Femur (tissue), 1 donor: ENCODE measurements at regions not wholly inside any gene's neighbourhood (a gene's known extent, or its start where the extent isn't known, plus 50 kb on each side); places are given as distances from the start of the nearest gene placed in this dataset.

ENCODE experiments used
- DNase-seq: peaks from one replicate; pipeline ENCODE4 v3.0.0-alpha.2; 2017

DNA sequence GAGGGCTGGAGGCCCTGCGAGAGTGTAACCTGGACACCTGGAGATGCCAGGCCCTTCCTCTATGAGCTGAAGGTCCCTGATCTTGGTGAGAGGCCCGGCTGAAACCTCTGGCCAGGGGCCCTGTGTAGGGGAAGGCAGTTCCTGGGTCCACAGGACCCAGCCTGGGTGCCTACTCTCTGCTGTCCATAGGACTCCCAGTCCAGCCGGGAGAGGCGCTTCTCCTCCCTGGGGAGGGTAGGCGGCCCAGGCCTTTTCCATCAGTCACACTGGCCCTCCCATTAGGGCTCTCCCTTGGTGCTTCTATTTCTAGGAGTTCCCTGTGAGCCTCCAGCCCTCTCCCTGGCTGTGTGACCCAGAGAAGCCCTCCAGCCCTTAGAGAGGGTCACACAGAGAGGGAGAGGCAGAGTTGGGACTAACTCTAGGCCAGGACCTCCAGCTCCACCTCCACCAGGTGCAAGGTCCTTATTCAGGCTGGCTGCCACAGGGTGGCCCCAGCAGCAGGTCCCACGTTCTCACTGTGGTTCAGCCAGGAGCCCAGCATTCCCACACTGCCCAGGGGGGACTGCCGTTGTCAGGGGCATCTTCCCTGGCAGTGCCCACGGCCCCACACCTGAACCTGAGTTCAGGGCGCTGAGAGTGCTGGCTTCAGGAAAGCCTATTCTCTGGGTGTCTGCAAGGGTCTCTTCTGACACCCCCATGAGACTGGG is 146.8 kb downstream of the SMAD6 start:
- no peak for DNase-seq

DNA sequence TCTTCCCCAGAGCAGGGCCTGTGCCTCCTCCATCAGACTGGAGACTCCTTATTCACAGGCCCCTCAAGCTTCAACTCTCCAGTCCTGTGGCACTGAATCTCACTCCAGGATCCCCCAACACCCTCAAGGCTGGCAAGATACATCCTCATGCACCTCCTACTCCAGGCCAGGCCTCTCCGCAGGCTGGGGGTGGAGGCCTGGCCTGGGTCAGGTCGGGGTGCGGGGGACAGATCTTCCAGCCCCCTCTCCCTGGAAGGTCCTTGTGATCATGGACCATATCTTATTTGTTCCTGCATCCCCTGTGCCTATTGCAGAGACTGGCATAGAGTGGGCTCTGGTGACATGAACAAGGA is 147.3 kb downstream of the SMAD6 start:
- DNase-seq, result no peak

DNA sequence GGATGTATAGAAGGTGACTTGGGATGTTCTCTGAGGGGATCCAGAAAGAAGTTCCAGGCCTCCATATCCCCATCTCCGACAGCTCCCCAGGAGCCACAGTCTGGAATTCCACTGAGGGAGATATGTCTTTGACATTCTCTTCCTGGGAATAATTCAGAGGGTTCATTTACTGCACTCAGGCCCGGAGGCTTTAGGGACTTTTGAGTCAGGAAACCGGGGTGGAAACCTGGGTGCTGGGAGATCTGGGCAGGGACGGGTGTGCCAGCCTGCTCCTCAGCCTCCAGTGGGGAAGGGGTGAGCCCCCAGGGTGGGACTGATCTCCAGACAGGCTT is 147.7 kb downstream of the SMAD6 start:
- DNase-seq, result no peak

DNA sequence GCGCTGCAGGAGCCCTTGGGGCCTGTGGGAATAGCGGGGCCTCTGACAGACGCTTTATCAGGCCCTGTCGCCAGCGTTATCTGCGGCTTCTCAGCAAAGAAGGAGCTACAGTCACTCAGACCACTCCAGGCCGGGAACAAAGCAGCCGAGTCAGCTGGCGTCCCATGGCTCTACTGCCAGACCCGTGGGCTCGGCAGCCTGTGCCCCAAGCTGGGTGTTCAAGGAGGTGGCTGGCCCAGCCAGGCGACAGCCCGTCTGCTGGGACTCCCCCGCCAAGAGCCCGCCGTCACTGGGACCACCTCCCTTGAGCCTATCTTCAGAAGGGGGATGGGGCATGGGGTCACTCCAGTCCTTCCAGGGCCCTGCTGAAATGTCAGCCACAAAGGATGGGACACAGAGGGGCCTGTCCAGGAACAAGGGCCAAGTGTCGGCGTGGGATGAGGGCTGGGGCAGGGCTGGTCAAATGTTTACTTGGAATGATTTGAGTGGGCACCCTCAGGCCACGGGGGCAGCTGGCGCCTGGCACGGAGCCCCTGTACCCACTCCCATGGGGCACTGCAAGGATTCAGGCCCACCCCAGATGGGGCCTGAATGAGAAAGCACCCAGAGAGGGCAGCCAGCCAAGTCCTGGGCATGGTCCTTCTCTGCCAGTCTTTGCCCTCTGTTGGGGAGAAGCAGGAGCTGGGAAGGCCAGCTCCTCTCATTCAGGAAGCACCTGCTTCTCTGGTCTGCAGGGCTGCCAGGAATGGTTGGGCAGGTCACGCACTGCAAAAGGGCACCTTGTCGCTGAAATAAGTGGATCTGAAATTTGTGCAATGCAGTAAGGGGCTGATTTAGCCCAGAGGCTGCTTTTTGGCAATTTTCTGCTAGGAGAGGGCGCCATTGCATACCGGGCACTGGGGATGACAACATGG is 148.3 kb downstream of the SMAD6 start:
- DNase-seq, result peak; percentile 49

DNA sequence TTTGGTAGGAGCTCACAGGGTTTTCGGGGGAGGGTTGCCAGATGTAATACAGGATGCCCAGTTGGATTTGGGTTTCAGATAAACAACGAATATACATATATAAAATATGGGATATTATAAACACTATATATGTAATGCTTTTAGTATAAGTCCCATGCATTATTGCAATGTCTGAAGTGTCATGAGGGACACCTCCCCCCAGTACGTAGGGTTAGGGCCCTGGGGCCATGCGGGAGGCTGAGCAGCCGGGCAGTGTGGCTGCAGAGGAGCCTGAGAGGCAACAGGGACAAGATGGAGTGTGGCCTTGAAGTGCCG is 148.9 kb downstream of the SMAD6 start:
- DNase-seq, result no peak

DNA sequence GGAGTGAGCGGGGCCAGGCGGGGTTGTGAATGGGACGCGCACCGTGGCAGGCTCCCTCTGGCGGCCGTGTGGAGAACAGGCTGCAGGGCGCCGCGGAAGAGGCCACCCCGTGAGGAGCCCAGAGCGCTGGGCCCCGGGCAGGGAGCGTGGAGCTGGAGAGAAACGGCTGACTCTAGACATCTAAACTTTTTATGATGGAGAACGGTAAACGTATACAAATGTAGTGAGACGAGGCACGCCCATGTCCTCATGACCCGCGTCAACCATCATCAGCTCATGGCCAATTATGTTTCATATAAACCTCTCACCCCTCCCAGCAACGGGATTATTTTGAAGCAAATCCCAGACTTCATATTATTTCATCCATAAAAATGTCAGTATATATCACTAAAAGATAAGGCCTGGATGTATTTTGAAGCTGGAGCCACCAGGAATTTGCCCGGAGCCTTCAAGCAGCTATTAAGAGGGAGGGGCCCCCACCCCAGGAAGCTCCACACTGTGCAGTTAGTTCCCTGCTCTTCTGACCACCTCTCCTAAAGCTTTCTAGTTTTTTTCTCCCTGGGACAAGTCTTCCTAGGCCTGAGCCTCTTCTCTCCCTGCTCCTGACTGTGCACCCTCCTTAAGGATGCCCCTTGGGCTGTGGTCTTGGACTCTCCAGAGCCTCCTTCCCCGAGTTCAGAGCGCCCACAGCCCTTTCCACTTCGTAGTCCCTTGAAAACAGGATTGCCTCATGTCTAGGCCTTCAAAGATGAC is 149.5 kb downstream of the SMAD6 start:
- peak; percentile 91 for DNase-seq

DNA sequence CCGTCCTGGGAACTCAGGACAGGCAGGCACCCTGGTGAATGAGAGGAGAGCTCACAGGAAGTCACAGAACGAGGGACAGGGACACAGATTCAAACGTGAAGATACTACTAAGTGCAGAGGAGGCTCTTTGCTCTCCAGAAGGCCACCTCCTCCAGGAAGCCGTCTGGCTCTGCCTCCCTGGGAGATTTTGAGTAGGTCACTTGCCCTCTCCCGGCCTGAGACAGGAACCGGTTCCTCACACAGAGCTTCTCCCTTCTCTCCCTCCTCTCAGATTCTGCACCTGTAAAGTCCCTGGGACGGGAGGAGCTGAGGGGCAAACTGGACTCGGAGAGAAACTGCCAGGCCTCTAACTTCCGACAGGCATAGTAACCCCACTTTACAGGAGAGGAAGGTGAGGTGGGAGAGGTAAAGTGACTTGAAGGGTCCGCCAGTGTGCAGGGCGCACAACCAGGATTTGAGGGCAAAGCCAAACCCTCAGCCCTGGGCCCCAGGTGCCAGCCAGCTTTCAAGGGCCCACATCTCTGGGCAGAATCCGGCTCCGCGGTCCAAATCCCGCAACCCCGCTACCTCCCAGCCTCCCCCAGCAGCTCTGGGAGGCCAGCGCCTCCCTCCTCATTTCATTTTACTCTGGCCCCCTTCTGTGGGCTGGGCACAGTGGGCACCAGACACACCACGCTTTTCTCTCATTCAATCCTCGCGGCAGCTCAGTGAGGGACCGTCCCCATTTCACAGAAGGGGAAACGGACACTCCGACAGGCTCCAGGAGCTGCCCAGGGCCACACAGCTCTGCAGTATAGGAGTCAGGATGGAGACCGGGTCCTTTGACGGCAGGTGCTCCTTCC is 150.2 kb downstream of the SMAD6 start:
- DNase-seq, result no peak

DNA sequence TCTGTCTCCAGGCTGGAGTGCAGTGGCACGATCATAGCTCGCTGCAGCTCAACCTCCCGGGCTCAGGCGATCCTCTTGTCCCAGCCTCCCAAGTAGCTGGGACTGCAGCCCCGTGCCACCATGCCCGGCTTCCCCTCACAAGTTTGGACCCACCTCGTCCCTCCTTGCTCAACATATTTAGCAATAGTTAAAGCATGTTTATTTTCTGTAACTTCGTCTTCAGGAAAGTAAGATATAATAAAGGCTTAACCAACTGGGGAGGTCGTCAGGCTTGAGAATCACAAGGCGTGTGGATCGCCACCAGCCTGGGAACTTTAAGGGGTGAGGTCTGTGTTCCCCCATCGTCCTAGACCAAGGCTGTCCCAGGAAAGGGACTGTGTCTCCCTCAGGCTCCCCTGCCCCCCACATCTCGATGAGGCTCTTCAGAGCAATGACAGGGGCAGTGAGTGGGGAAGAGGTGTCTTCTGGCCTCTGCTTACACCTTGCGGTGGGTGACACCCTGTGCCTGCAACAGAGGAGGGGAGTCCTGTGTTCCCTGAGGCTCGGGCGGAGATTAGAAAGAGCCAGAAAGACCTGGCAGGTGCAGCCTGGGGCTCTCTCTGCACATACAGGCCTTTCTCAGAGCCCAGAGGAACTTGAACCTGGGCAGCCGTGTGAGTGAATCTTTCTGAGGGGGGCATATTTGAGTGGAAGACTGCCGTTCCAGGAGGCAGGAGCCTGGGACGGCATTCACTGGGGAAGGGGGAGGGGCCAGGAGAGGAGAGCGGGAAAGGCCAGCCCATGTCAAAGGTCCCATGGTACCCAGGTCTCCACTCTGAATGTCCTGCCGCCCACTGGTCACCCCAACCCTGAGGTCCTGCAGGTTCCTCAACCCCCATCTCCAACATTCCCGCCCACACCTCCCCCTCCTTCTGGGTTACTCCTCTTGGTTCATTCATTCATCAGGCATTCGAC is 152.3 kb downstream of the SMAD6 start:
- DNase-seq, result peak; percentile 26

DNA sequence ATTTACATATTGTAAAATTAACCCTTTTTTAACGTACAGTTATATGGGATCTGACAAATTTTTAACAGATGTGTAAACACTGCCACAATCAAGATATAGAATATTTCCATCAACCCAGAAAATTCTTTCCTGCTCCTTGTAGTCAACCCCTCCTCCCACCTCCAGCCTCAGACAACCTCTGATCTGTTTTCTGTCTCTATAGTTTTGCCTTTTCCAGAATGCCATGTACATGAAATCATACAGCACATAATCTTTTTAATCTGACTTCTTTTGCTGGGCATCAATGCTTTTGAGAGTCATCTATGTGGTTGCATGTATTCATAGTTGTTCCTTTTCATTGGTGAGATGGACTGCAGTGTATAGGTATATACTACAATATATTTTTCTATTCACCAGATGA is 153.0 kb downstream of the SMAD6 start:
- peak; percentile 3 for DNase-seq

DNA sequence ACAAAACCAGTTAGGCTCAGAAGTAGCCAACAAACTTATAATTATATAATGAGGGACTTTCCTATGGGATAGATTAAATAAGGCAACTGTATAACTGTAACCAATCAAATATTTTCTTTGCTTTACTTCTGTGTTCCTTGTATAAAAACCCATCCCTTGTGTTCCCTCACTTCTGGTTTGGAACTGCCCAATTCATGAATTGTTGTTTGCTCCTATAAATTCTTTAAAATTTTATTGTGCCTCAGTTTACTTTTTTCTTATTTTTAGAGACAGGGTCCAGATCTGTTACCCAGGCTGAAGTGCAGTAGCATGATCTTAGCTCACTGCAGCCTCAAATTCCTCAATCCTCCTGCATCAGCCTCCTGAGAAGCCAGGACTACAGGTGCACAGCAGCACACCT is 155.7 kb downstream of the SMAD6 start:
- DNase-seq, result peak; percentile 3

DNA sequence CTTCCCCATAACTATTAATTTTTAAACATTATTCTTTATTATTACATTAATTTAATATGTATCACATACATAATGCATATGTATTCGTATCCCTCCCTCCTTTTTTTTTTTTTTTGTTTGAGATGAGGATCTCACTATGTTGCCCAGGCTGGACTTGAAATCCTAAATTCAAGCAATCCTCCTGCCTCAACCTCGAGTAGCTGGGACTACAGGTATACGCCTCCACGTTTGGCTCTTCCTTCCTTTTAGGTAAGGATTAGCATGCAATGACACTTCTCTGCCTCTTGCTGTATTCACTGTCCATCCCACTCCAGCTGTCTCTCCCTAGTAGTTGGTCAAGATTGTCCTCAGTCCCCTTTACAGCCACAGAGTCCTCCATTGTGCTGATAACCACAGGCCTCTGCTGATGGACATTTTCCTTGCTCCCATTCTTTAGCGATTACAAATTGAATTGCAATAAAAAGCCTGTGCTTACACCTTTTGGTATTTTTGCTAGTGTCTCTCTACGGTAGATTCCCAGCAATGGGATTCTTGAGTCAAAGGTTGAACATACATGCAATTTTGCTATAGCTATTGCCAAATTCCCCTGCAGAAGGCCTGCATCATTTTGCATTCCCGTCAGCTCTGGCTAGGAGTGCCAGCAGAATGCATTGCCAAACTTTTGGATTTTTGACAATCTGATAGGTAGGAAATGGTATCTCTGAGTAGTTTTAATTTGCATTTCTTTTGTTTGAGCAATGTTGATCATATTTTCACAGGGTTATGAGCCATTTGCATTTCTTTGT is 156.6 kb downstream of the SMAD6 start:
- peak; percentile 3 for DNase-seq

DNA sequence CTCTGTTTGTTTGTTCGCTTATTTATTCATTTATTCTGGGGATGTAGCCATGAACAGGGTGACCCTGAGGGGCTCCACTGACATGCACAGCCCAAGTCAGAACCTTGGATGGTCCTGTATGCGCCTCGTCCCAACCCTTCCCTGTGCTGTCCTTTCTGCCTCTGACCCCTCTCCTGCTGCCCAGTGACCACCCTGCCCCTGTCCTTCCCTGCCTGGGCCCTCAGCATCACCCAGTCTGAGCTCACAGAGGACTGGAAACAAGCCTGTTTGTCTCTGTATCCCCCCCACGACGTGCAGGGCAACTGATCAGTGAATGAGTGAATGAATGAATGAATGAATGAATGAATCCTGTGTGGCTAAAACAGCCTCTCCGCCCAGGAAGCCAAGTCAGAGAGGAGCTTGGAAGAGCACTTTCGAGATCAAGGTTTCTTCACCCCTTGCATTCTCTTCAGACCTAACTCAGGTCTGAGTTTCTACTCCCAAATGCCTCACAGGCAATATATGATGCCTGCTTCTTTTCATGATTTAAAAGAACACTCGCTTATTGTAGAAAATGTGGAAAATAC is 157.7 kb downstream of the SMAD6 start:
- DNase-seq, result peak; percentile 11

DNA sequence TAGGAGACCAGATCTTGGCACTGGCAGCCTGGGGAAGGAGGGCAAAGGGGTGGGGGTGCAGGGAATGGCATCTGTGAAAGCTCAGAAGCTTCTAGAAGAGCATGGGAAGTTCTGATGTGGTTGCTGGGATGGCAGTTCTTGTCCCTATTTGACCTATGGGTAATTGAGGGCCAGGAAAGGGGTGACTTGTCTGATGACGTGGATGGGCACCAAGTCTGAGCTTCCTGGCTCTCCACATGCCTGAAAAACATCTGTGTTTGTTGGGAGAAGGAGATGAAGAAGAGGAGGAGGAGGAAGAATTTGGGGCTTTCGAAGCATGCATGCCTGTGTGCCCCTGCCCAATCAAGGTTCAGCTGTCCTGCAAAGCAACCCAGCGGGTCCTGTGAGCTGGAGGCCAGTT is 158.8 kb downstream of the SMAD6 start:
- peak; percentile 9 for DNase-seq

DNA sequence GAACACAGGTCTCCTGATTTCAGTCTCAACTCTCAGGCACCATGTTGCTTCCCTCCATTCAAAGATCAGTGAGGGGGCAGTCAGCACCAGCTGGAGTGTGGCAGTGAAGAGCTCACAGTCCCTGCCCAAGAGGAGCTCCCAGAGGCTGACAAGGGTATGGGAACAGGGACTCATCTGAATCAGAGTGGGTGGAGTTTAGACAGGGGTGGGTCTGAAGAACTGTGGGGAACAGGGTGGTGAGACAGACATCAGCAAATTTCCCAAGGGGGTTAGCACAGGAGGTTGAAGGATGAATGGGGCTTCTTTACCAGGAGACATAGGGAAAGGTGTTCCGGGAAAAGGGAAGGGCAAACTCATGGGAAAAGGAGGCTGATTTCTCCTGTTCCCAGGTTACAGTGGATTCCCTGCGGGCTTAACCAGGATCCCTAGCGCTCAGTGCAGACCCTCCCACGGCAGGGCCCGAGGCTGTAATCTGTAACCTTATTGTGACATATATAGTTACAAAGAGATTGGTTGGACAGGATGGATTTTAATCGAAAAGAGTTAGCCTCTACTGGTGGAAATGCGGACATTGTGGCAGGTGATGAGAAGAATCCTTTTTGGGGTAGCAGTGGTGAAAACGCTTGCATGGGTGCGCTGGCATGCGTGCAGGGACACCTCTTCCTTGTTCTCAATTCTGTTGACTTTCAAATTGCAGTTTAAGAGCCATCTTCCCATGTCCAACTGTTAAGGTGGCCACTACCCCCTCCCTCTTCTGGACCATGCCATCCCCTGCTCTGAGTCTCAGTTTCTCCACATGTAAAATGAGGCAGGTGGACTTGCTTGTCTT is 160.3 kb downstream of the SMAD6 start:
- no peak for DNase-seq

DNA sequence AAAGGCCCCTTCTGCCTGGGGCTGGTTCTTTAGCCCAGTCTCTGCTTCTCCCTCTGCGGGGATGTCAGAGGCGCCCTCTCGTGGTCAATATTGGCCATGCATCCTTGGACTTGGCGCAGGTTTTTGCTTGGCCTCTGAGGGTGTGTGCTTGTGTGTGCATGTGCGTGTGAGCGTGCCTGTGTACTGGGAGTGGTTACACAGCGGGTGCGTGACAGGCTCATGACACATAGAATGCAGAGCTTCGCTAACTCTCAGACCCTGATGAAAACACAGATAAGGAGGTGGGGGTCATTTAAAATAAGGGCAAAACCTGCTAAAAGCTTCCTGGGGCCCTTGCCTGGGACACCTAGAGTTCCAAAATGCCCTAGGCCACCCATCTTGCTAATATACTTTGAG is 160.9 kb downstream of the SMAD6 start:
- DNase-seq, result peak; percentile 90

DNA sequence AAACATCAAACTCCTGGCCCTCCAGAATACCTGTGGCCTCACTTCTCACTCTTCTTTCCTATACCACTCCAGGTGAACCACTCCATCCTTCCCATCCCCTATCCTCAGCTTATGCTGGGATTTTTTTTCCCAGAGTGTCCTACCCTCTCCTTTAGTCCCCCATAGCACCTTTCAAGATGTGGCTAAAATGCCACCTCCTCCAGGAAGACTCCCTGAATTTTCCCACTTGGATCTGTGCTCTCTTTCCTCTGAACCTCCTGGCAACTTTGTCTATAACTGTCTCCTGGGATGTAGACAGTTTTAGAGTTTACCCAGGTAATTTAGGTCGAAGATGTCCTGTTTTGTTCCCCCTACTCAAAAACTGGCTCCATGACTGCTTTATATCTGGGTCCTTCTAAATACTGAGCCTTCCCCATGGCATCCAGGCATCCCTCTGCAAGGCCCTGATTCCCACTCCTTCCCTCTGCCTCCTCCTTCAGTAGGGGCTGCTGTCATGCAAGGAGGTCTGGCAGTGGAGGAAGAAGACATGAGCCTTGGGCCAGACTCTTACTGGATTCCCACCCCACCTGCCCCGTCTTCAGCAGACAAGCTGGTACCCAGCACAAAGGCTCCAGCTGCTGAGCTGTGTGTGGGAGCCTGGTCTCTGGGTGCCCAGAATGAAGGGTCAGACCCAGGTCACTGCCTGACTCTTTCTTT is 161.5 kb downstream of the SMAD6 start:
- peak; percentile 15 for DNase-seq

DNA sequence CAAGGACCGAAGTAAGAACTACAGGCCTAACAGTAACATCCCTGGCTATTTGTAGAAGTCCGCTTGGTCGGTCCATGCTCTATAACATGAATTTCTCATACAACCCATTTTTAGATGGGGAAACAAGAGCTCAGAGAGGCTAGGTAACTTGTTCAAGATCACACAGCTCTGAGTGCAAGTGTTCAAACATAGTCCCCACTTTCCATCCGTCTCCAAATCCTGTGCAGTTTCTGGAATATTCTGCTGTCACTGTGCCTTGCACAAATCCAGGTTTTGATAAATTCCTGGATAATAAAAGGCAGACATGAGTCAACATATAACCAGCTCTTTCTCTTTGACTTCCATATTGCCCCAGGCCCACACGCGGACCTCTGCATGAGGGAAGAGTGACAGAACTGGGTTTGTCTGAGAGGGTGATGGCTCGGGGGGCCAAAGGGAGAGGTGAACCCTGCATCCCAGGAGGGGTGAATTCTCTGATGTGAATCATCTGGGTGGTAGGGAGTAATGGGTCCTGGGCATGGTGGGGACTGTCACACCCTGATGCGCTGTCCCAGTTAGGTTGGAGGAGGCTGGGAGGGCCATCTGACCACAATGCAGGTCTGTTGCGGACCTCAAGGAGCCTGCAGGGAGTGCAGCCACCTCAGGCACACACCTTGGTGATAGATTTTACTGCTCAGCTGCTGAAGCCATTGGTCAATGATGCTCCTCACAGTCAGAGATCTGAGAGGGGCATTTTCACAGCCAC is 162.2 kb downstream of the SMAD6 start:
- DNase-seq, result peak; percentile 1

DNA sequence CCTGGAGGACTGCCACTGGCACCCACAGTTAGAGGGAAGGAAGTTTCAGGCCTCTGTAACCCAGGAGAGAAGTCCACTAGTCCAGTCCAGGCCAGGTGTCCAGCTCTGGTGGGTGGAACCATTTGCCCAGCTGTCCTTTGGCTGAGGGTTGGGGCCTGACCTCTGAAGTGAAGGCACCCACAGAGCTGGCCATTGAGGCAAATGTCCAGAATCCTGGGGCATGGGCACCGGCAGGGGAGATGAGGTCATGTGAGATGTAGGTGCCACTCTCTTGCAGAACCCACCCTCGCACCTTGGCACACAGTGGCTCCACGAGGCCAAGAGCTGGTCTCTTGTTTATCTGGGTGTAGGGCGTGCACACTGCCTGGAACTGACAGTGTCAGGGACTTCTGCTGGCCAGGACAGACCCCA is 162.8 kb downstream of the SMAD6 start:
- DNase-seq, result no peak
